ENCODE measurements at regions not wholly inside any gene's neighbourhood (a gene's known extent, or its start where the extent isn't known, plus 50 kb on each side); places are given as distances from the start of the nearest gene placed in this dataset.

GRCh38 chr2:52387937-52388590 is 1356.1 kb upstream of the NRXN1 start:
- DNase-seq (ENCODE audit: low spot score) = no peak
- TF ChIP-seq, protein P1, sequence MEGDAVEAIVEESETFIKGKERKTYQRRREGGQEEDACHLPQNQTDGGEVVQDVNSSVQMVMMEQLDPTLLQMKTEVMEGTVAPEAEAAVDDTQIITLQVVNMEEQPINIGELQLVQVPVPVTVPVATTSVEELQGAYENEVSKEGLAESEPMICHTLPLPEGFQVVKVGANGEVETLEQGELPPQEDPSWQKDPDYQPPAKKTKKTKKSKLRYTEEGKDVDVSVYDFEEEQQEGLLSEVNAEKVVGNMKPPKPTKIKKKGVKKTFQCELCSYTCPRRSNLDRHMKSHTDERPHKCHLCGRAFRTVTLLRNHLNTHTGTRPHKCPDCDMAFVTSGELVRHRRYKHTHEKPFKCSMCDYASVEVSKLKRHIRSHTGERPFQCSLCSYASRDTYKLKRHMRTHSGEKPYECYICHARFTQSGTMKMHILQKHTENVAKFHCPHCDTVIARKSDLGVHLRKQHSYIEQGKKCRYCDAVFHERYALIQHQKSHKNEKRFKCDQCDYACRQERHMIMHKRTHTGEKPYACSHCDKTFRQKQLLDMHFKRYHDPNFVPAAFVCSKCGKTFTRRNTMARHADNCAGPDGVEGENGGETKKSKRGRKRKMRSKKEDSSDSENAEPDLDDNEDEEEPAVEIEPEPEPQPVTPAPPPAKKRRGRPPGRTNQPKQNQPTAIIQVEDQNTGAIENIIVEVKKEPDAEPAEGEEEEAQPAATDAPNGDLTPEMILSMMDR (IDR thresholded peaks at IDR 0.05) = no peak
- H3K4me3 ChIP-seq = no peak overlapping the region
- no peak overlapping the region for H3K27ac ChIP-seq

- Histone ChIP-seq H3K4me3 (no peak overlapping the region), H3K27ac (no peak overlapping the region)
- TF ChIP-seq, protein P1 (IDR thresholded peaks at IDR 0.05) = no peak
- DNase-seq (ENCODE audit: low spot score) = no peak
Measured at GRCh38 chr2:52386433-52387030, 1354.6 kb upstream of the NRXN1 start.

DNA sequence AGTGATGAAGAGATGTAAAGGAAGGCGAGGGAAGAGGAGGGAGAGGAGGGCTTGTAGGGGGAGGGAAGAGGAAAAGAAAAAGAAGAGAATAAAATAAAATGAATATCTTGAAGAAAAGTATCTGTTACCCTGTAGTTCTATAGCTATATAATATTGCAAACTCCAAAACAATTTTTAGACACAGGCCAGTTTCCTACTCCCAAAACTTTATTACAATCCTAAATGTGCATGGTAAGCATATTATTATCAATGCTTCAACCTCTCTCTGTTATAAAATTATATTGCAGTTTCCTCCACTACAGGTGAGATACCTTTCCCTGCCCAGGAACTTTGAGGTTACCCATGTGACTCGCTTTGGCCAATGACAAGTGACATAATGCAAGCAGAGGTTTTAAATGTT is 1351.6 kb upstream of the NRXN1 start:
- DNase-seq (ENCODE audit: low spot score) = no peak

DNA sequence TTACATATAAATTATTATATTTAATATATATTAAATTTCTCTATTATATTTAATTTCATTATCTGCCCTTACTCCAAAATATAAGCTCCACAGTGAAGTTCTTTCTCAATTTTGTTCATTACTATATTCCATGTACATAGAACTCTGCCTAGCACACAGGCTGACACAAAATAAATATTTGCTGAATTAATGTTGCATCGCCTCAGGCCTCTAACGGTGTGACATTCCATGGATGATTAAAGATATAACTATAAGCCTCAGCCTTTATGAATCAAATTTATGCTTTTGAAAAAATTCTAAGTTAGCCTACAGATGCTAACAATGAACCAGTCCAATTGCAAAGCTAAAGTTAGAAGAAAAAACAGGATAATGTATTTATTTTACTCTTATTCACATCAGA is 1337.2 kb upstream of the NRXN1 start:
- TF ChIP-seq, protein P1 (IDR thresholded peaks at IDR 0.05) = no peak
- H3K4me3 ChIP-seq = no peak overlapping the region
- DNase-seq (ENCODE audit: low spot score) = no peak
- H3K27ac ChIP-seq = no peak overlapping the region

More for the DNA sequence above, 1351.6 kb upstream of the NRXN1 start:
- TF ChIP-seq, protein P1 (IDR thresholded peaks at IDR 0.05) = no peak
- Histone ChIP-seq H3K4me3 (no peak overlapping the region), H3K27ac (no peak overlapping the region)

GRCh38 chr2:52368141-52368540 is 1336.2 kb upstream of the NRXN1 start:
- no peak for DNase-seq (ENCODE audit: low spot score)
- TF ChIP-seq, protein P1 (IDR thresholded peaks at IDR 0.05) = no peak
- no peak overlapping the region for H3K4me3 ChIP-seq

DNA sequence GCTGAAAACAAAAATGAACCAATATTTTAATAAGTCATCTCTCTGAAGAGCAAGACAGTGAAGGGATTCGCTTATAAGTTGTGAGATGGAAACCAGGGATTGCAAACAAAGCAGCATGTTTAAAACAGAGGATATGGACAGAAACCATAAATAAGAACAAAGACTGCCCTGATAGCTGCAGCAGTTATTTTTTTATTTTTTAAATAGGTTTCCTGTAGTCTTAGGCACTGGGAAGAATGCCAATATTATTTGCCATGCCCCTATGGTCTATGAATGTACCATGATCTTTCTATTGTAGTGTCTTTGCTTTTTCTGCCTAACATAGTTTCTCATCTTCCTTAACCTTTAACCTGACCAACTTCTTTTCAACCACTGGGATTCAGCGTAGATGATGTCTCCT is 1334.0 kb upstream of the NRXN1 start:
- DNase-seq (ENCODE audit: low spot score) = no peak
- Histone ChIP-seq H3K27ac (no peak overlapping the region), H3K4me3 (no peak overlapping the region)
- TF ChIP-seq, protein P1 (IDR thresholded peaks at IDR 0.05) = no peak

More at GRCh38 chr2:52368141-52368540, 1336.2 kb upstream of the NRXN1 start:
- no peak overlapping the region for H3K27ac ChIP-seq

GRCh38 chr2:52356556-52356955 is 1324.6 kb upstream of the NRXN1 start:
- DNase-seq (ENCODE audit: low spot score) = no peak
- Histone ChIP-seq H3K4me3 (no peak overlapping the region), H3K27ac (no peak overlapping the region)
- TF ChIP-seq, protein P1 (IDR thresholded peaks at IDR 0.05) = no peak
